Retina (tissue), 1 donor: ENCODE measurements at regions not wholly inside any gene's neighbourhood (a gene's known extent, or its start where the extent isn't known, plus 50 kb on each side); places are given as distances from the start of the nearest gene placed in this dataset.
"Not testable (repeated sequence)": the region's sequence is repeated elsewhere in the genome, so short reads cannot be mapped to it uniquely, and the experiment has no call there.

Source experiments
- DNase-seq: peaks from one replicate; pipeline ENCODE4 v3.0.0-alpha.2; 2016

DNA sequence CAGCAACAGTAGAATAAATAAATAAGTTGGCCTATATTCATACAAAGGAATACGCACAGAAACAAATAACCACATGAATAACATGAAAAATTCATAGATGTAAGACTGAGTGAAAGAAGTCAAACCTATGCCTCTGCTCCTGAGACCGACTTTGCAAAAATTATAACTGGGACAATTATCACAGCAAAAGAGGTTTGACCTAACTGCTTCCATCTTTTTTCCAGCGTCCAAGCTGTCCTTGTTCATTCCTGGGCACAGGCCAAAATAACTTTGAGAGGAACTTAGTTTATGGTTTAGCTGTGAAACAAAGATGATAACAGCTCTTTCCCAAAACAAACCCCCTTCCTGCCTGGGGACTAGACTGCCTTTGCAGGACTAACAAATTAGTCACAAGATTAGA, 109.6 kb upstream of the NBPF11 start:
- DNase-seq = not testable (repeated sequence)

- DNase-seq = not testable (repeated sequence)
Measured at GRCh38 chr1:148257886-148258285, 105.8 kb upstream of the NBPF11 start.

- not testable (repeated sequence) for DNase-seq
Measured at GRCh38 chr1:148254611-148255429, 102.7 kb upstream of the NBPF11 start.

- DNase-seq = not testable (repeated sequence)
Measured at GRCh38 chr1:148253808-148254207, 101.7 kb upstream of the NBPF11 start.

DNA sequence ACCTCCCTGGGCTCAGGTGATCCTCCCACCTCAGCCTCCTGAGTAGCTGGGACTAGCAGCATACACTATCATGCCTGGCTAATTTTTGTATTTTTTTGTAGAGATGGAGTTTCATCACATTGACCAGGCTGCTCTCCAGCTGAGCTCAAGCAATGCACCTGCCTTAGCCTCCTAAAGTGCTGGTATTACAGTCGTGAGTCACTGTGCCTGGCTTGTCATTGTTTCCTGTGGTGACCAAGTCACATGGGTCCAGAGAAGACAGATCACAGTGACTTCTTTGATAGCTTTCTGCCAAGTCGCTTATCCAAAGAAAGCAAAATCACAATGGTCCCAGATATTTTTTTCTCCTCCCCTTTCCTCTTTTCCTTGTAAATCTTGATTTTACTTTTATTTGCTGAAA, 96.7 kb upstream of the NBPF11 start:
- DNase-seq = not testable (repeated sequence)

GRCh38 chr1:148246258-148246861, 94.3 kb upstream of the NBPF11 start:
- DNase-seq = peak; percentile 53

- DNase-seq = not testable (repeated sequence)
Measured at GRCh38 chr1:148245843-148246242, 93.8 kb upstream of the NBPF11 start.

DNA sequence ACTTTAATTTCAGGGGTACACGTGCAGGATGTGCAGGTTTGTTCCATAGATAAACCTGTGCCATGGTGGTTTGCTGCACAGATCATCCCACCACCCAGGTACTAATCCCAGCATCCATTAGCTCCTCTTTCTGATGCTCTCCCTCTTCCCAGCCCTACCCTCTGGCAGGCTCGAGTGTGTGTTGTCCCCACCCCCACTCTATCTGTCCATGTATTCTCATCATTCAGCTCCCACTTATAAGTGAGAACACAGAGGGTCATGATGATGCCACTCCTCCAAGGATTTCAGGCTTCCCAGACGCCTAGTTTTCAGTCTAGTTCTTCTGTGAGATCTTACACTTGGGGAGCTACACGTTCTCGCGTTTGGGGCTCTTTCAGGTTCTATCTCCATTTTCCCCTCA, 93.4 kb upstream of the NBPF11 start:
- not testable (repeated sequence) for DNase-seq

DNA sequence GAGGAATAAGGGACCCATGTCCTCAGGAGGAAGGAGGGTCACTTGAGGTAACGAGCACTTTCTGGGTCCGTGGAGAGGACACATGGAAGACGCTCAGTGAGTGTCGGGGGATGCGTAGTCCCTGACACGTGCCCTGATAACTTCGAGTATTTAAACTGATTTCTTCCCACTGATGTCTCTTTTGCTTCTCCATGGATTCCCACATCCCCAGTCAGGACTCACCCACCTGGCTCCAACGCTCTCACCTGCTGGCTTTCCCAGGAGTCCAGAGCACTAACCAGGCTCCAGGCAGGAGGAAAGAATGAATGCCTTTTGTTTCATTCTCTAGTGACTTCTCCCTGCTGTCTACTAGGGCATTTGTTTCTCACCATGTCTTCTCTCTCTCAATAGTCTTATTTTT, 81.2 kb upstream of the NBPF11 start:
- DNase-seq = not testable (repeated sequence)

DNA sequence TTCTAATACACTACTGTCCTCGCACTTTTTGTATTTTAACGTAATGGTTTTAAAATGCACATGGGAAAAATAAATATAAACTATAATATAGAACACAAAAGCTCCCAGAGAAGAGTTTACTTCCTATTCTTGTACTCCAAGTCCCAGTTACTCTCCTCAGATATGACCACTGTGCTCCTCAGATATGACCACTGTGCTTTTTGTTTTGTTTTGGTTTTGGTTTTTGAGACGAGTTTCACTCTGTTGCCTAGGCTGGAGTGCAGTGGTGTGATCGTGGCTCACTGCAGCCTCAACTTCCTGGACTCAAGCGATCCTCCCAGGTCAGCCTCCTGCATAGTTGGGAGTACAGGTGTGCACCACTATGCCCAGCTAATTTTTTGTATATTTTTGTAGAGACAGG, 76.8 kb upstream of the NBPF11 start:
- not testable (repeated sequence) for DNase-seq

GRCh38 chr1:148222399-148223159, 70.5 kb upstream of the NBPF11 start:
- DNase-seq = not testable (repeated sequence)

DNA sequence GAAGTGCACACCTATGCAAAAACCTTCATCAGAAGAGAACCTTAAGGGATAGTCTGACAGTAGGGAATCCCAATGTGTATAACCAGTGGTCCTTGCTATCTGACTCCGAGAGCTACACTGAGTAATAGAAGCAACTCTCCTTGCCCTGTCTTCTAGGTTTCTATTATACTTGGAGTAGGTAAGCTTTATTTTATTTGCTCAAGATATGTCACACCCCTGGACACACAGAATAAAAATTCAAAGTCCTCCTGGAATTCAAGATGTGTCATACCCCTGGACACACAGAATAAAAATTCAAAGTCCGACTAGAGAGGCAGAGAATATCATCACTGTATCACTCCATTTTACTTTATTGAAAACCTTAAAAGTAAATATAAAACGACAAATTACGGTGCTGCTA, 69.5 kb upstream of the NBPF11 start:
- DNase-seq = not testable (repeated sequence)

GRCh38 chr1:148219229-148219628, 67.1 kb upstream of the NBPF11 start:
- DNase-seq = not testable (repeated sequence)

GRCh38 chr1:148211191-148211590, 59.1 kb upstream of the NBPF11 start:
- DNase-seq = not testable (repeated sequence)

DNA sequence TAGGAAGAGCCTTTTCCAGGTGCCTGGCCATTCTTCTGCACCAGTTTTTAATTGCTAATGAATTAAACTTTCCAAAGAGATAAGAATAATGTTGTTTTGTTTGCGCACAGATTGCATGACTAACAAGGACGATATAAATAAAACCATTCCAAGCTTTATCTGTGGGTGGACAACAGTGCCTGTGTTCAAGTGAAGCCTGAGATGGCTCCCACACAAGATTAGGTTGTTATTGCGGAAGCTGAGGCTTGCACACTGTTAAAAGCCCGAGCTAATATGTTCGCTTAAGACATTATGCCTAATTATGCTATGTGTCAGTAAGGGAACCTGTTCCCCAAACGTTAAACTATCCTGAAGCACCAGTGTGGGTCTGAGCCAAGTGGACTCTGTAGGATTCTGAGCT, 58.5 kb upstream of the NBPF11 start:
- not testable (repeated sequence) for DNase-seq

DNA sequence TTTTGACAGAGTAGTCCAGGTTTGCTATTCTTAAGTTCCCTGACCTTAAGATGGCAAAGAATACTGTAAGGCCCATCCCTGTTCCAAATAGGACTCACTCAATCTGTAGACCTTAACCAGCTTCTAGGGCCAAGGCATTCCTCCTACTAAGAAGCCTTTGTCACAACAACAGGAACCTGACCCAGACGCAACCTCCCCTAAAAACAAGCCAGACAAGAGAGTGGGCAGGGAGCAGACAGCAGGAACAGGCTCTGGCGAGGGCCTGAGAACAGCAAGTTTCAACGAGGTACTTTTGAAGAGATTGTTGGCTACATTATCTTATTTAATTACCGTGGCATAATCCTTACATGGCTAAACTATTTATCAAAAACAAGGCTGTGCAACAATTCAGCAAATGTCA, 58.1 kb upstream of the NBPF11 start:
- not testable (repeated sequence) for DNase-seq

DNA sequence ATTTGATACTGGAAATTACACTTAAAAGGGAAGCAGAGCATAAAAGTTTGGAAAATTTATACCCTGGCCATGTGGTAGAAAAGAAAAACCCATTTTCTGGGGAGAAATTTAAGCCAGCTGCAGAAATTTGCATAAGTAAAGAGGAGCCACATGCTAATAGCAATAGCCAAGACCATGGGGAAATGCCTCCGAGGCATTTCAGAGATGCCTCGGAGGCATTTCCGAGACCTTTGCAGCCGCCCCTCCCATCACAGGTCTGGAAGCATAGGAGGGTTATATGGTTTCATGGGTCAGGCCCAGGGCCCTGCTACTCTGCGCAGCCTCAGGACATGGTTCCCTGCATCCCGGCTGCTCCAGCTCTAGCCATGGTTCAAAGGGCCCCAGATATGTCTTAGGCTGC, 49.9 kb upstream of the NBPF11 start:
- not testable (repeated sequence) for DNase-seq
